Omental fat pad (tissue), 3 donors: ENCODE measurements at regions not wholly inside any gene's neighbourhood (a gene's known extent, or its start where the extent isn't known, plus 50 kb on each side); places are given as distances from the start of the nearest gene placed in this dataset.

Experiments used
- ATAC-seq: fragments of 150-250 bp; one replicate; pipeline ENCODE4 v1.9.1; 2016; ENCODE audit warnings: mild to moderate bottlenecking, moderate library complexity; ENCODE audit not compliant: low FRiP score
- DNase-seq: peaks from one replicate; pipeline ENCODE4 v3.0.0-alpha.2; 2019; ENCODE audit warnings: low spot score
- CTCF ChIP-seq, 3 donors: fragments of 450-650 bp; IDR thresholded peaks; one replicate each; pipeline ENCODE4 v1.5.1; 2016 to 2017; ENCODE audit warnings: antibody characterized with exemption in 3 of 3, mild to moderate bottlenecking in 3 of 3, moderate library complexity in 2 of 3

- DNase-seq (no peak), ATAC-seq (no peak)
- no peak for TF ChIP-seq CTCF (IDR thresholded peaks at IDR 0.05)
These were observed 179.1 kb downstream of the KLF6 start for GRCh38 chr10:3605882-3606281.

- ATAC-seq (no peak), DNase-seq (no peak)
- no peak for TF ChIP-seq CTCF (IDR thresholded peaks at IDR 0.05)
These were observed 189.3 kb downstream of the KLF6 start for GRCh38 chr10:3595736-3596135.

DNA sequence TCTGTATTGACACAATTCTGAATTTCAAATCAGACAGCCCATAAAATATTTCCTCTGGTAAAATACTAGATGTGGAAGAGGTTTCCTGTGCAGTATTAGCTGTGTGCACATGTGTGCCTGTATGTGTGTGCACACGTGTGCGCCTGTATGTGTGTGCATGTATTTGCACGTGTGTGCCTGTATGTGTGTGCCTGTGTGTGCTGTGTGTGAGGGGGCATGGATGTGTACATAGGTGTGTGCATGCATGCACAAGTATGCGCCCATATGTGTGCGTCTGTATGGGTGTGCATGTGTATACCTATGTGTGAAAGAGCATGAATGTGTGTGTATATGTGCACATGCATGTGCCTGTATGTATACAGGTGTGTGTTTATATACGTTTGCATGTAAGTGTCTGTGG lies 191.4 kb downstream of the KLF6 start:
- ATAC-seq (no peak), DNase-seq (no peak)
- no peak for TF ChIP-seq CTCF (IDR thresholded peaks at IDR 0.05)

DNA sequence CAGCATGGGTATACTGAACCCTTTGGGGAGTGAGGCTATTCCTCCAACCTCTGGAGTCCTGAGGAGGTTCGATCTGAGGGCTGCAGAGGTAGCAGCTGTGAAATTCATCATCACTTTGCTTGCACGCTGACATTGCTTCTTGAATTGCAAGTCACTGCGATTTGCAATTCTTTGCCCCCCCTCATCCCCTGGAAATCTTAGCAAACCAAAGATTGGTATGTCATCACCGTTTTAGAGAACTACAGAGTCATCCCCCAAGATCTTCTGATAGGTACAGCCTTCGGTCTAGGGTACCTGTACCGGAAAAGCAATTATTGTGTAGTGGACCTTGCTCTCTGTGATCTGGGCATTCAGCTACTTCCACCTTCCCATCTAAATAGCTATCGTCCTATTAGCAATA lies 192.6 kb downstream of the KLF6 start:
- no peak for TF ChIP-seq CTCF (IDR thresholded peaks at IDR 0.05)
- DNase-seq (no peak), ATAC-seq (no peak)

DNA sequence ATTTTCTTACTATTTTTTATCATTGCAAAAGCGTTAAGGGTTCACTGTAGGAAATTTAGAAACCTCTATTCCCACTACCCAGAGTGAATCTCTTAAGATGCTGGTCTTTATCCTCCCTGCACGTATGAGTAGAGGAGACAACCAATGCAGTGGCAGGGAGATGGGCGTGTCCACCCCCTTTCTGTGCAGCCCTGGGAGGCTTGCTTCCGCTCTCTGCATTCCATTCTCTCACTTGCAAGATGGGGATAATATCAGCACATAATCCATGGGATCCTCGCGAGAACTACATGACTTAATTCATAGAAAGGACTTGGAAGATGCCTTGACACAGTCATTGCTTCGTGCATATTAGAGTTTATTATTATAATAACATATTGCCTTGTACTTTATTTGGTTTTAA lies 196.2 kb downstream of the KLF6 start:
- TF ChIP-seq CTCF (IDR thresholded peaks at IDR 0.05), result no peak
- no peak for DNase-seq
- ATAC-seq, result no peak

- ATAC-seq, result no peak
- no peak for TF ChIP-seq CTCF (IDR thresholded peaks at IDR 0.05)
- DNase-seq, result no peak
These were observed 196.7 kb downstream of the KLF6 start for GRCh38 chr10:3588346-3588745.

- DNase-seq (no peak), ATAC-seq (no peak)
- no peak for TF ChIP-seq CTCF (IDR thresholded peaks at IDR 0.05)
These were observed 199.9 kb downstream of the KLF6 start for GRCh38 chr10:3584926-3585784.
